ENCODE measurements at regions not wholly inside any gene's neighbourhood (a gene's known extent, or its start where the extent isn't known, plus 50 kb on each side); places are given as distances from the start of the nearest gene placed in this dataset.

- TF ChIP-seq CTCF (IDR thresholded peaks at IDR 0.05) (no peak), POLR2A (IDR thresholded peaks at IDR 0.05) (no peak), POLR2AphosphoS5 (IDR thresholded peaks at IDR 0.05) (no peak)
- no peaks in the 10 kb centered on the region for H3K4me1 ChIP-seq (replicated peaks)
- 90% methylated on average over 1 of the region's 1 CpG for WGBS
- H3K36me3 ChIP-seq, result no peaks in the 10 kb centered on the region
- no peak overlapping the region for H3K4me3 ChIP-seq
- DNase-seq (ENCODE audit: low spot score), result no peak
- no peak overlapping the region for H3K27ac ChIP-seq
- intact Hi-C loops (cut with DNase I), result no loop called here
- no peaks in the 10 kb centered on the region for H3K27me3 ChIP-seq (replicated peaks; ENCODE audit: insufficient read depth)
- no peaks in the 10 kb centered on the region for H3K9me3 ChIP-seq
Observed at GRCh38 chr1:65623895-65624294, 168.8 kb upstream of the PDE4B start.

GRCh38 chr1:65625528-65625927, 167.2 kb upstream of the PDE4B start:
- Histone ChIP-seq H3K9me3 (no peaks in the 10 kb centered on the region), H3K27ac (no peak overlapping the region), H3K4me1 (replicated peaks) (no peaks in the 10 kb centered on the region), H3K27me3 (replicated peaks; ENCODE audit: insufficient read depth) (no peaks in the 10 kb centered on the region), H3K36me3 (no peaks in the 10 kb centered on the region), H3K4me3 (no peak overlapping the region)
- no peak for DNase-seq (ENCODE audit: low spot score)
- TF ChIP-seq CTCF (IDR thresholded peaks at IDR 0.05) (no peak), POLR2A (IDR thresholded peaks at IDR 0.05) (no peak), POLR2AphosphoS5 (IDR thresholded peaks at IDR 0.05) (no peak)
- intact Hi-C loops (cut with DNase I), result no loop called here
- 69% methylated on average over 2 of the region's 2 CpGs for WGBS

GRCh38 chr1:65626003-65626402, 166.7 kb upstream of the PDE4B start:
- DNase-seq (ENCODE audit: low spot score), result no peak
- 88% methylated on average over 3 of the region's 3 CpGs for WGBS
- Histone ChIP-seq H3K4me3 (no peak overlapping the region), H3K4me1 (replicated peaks) (no peaks in the 10 kb centered on the region), H3K27me3 (replicated peaks; ENCODE audit: insufficient read depth) (no peaks in the 10 kb centered on the region), H3K9me3 (no peaks in the 10 kb centered on the region), H3K36me3 (no peaks in the 10 kb centered on the region), H3K27ac (no peak overlapping the region)
- TF ChIP-seq POLR2AphosphoS5 (IDR thresholded peaks at IDR 0.05) (no peak), CTCF (IDR thresholded peaks at IDR 0.05) (no peak), POLR2A (IDR thresholded peaks at IDR 0.05) (no peak)
- intact Hi-C loops (cut with DNase I), result no loop called here

GRCh38 chr1:65629788-65630187, 162.9 kb upstream of the PDE4B start:
- WGBS, result 86% methylated on average over 2 of the region's 2 CpGs
- no peak for DNase-seq (ENCODE audit: low spot score)
- no peaks in the 10 kb centered on the region for H3K4me1 ChIP-seq (replicated peaks)
- H3K36me3 ChIP-seq, result no peaks in the 10 kb centered on the region
- intact Hi-C loops (cut with DNase I), result no loop called here
- no peak for TF ChIP-seq POLR2AphosphoS5 (IDR thresholded peaks at IDR 0.05)
- no peak for TF ChIP-seq POLR2A (IDR thresholded peaks at IDR 0.05)
- TF ChIP-seq CTCF (IDR thresholded peaks at IDR 0.05), result no peak
- no peaks in the 10 kb centered on the region for H3K9me3 ChIP-seq
- no peak overlapping the region for H3K4me3 ChIP-seq
- no peak overlapping the region for H3K27ac ChIP-seq
- no peaks in the 10 kb centered on the region for H3K27me3 ChIP-seq (replicated peaks; ENCODE audit: insufficient read depth)

GRCh38 chr1:65630855-65631254, 161.8 kb upstream of the PDE4B start:
- TF ChIP-seq POLR2A (IDR thresholded peaks at IDR 0.05) (no peak), POLR2AphosphoS5 (IDR thresholded peaks at IDR 0.05) (no peak), CTCF (IDR thresholded peaks at IDR 0.05) (no peak)
- WGBS, result 35% methylated on average over 2 of the region's 2 CpGs
- no peaks in the 10 kb centered on the region for H3K4me1 ChIP-seq (replicated peaks)
- H3K36me3 ChIP-seq, result no peaks in the 10 kb centered on the region
- no peak overlapping the region for H3K4me3 ChIP-seq
- no peak for DNase-seq (ENCODE audit: low spot score)
- no peaks in the 10 kb centered on the region for H3K9me3 ChIP-seq
- intact Hi-C loops (cut with DNase I), result no loop called here
- H3K27ac ChIP-seq, result no peak overlapping the region
- no peaks in the 10 kb centered on the region for H3K27me3 ChIP-seq (replicated peaks; ENCODE audit: insufficient read depth)

Data from prostate gland (tissue), 2 donors.